MCF 10A (cell line): ENCODE measurements at regions not wholly inside any gene's neighbourhood (a gene's known extent, or its start where the extent isn't known, plus 50 kb on each side); places are given as distances from the start of the nearest gene placed in this dataset.

Experiments used
- BruUV-seq: library from RNA; stranded (reverse); fragments of 400-500 nt; replicated peaks from 2 replicates; lab custom pipeline; 2021; lab: Mats Ljungman, UMichigan
- CTCF ChIA-PET: fragments of 300-600 bp; sonication (Branson Sonifier 250); formaldehyde crosslinking; extraction: SDS; loops from one replicate; lab custom pipeline; 2021; ENCODE audit warnings: antibody characterized with exemption, inconsistent platforms; lab: Yijun Ruan, JAX
- POLR2A ChIA-PET: fragments of 300-600, 350-650 bp; sonication (Branson Sonifier 250); formaldehyde crosslinking; extraction: SDS; loops from one replicate; lab custom pipeline; 2020; ENCODE audit warnings: antibody characterized with exemption, inconsistent platforms; lab: Yijun Ruan, JAX
- DNase-seq: peaks from one replicate; pipeline ENCODE4 v3.0.0-alpha.2; 2018; ENCODE audit not compliant: unreplicated experiment
- H3K27ac Mint-ChIP-seq: one replicate; pipeline ENCODE4 v1.8.0; 2022; ENCODE audit warnings: mild to moderate bottlenecking, low read depth, mixed read lengths; ENCODE audit not compliant: unreplicated experiment
- H3K27me3 Mint-ChIP-seq: one replicate; pipeline ENCODE4 v1.8.0; 2022; ENCODE audit warnings: mixed read lengths; ENCODE audit not compliant: insufficient read depth, unreplicated experiment
- H3K36me3 Mint-ChIP-seq: one replicate; pipeline ENCODE4 v1.8.0; 2022; ENCODE audit warnings: mild to moderate bottlenecking, moderate library complexity, mixed read lengths; ENCODE audit not compliant: insufficient read depth, unreplicated experiment
- H3K4me1 Mint-ChIP-seq: one replicate; pipeline ENCODE4 v1.8.0; 2022; ENCODE audit warnings: mixed read lengths; ENCODE audit not compliant: insufficient read depth, unreplicated experiment
- H3K4me3 Mint-ChIP-seq: one replicate; pipeline ENCODE4 v1.8.0; 2022; ENCODE audit warnings: mild to moderate bottlenecking, moderate library complexity, mixed read lengths; ENCODE audit not compliant: unreplicated experiment
- H3K9me3 Mint-ChIP-seq: one replicate; pipeline ENCODE4 v1.8.0; 2022; ENCODE audit warnings: mixed read lengths; ENCODE audit not compliant: unreplicated experiment
- intact Hi-C: fragments of 100-400 bp; cut with micrococcal nuclease; formaldehyde crosslinking; loops from 2 replicates; pipeline ENCODE4 v1.14.1; 2022
- TF ChIP-seq, protein P1 (sequence below): fragments of 200-600 bp; IDR thresholded peaks from one replicate; pipeline ENCODE4 v1.8.0; 2022; ENCODE audit warnings: antibody characterized with exemption, mild to moderate bottlenecking; ENCODE audit not compliant: unreplicated experiment

DNA sequence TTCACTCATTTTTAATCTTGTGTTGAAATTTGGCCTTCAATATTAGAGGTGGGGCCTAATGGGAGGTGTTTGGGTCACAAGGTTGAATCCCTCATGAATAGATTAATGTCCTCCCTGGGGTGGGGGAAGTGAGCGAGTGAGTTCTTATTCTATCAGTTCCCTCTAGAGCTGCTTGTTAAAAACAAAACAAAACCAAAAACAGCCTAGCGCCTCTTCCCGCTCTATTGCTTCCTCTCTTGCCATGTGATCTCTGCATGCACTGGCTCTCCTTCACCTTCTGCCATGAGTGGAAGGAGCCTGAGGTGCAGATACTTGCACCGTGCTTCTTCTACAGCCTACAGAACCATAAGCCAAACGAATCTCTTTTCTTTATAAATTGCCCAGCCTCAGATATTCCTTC lies 89.6 kb upstream of the SLC35F1 start:
- ChIA-PET POLR2A (no interaction called here), CTCF (interaction anchor here (1.2 kb wide), 1 partner anchor 11 kb away, joined by 5 read pairs; no protein-coding TSS in a partner anchor)
- no peaks in the 10 kb centered on the region for H3K36me3 Mint-ChIP-seq
- no peaks in the 10 kb centered on the region for H3K4me1 Mint-ChIP-seq
- TF ChIP-seq, protein P1, sequence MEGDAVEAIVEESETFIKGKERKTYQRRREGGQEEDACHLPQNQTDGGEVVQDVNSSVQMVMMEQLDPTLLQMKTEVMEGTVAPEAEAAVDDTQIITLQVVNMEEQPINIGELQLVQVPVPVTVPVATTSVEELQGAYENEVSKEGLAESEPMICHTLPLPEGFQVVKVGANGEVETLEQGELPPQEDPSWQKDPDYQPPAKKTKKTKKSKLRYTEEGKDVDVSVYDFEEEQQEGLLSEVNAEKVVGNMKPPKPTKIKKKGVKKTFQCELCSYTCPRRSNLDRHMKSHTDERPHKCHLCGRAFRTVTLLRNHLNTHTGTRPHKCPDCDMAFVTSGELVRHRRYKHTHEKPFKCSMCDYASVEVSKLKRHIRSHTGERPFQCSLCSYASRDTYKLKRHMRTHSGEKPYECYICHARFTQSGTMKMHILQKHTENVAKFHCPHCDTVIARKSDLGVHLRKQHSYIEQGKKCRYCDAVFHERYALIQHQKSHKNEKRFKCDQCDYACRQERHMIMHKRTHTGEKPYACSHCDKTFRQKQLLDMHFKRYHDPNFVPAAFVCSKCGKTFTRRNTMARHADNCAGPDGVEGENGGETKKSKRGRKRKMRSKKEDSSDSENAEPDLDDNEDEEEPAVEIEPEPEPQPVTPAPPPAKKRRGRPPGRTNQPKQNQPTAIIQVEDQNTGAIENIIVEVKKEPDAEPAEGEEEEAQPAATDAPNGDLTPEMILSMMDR = no peak
- intact Hi-C loops = no loop called here
- peaks cover 23% of the 10 kb centered on the region for H3K27me3 Mint-ChIP-seq
- H3K4me3 Mint-ChIP-seq = no peak overlapping the region
- H3K9me3 Mint-ChIP-seq = peaks cover 16% of the 10 kb centered on the region
- no TSS peak for BruUV-seq
- H3K27ac Mint-ChIP-seq = no peak overlapping the region
- DNase-seq = no peak

DNA sequence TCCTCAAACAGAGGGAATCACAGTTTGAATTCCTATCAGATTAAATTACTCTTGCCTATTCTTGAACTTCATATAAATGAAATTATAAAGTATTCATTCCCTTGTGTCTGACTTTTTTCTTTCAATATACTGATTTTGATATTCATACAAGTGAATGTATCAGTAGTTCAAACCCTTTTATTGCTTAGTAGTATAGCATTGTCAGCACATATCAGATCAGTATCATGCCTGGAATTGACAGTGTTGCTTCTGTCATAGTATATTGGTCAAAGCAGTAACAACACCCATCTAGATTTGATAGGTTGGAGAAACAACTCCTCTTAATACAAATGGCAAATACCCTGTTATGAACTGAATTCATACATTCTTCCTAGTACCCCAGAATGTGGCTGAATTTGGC lies 89.1 kb upstream of the SLC35F1 start:
- intact Hi-C loops = no loop called here
- no peak for DNase-seq
- Mint-ChIP-seq H3K9me3 (peaks cover 16% of the 10 kb centered on the region), H3K4me1 (no peaks in the 10 kb centered on the region), H3K4me3 (no peak overlapping the region), H3K27ac (no peak overlapping the region), H3K27me3 (peaks cover 23% of the 10 kb centered on the region), H3K36me3 (no peaks in the 10 kb centered on the region)
- TF ChIP-seq, protein P1 = no peak
- ChIA-PET CTCF (interaction anchor here (1.2 kb wide), 1 partner anchor 11 kb away, joined by 5 read pairs; no protein-coding TSS in a partner anchor), POLR2A (no interaction called here)
- BruUV-seq = no TSS peak

DNA sequence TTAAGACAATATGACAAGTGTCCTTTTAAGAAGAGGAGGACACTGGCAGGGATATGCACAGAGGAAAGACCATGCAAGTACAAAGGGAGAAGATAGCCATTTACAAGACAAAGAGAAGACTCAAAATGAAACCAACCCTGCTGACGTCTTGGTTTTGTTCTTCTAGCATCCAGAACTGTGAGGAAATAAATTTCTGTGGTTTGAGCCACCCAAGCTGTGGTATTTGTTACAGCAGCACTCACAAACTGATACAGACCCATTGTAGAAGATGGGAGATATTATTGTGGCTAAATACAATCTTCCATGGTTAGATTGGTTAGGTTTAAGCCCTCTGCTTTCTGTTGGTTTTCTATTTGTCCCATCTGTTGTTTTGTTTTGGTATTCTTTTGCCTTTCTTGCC lies 88.6 kb upstream of the SLC35F1 start:
- Mint-ChIP-seq H3K4me3 (no peak overlapping the region), H3K9me3 (peaks cover 16% of the 10 kb centered on the region), H3K27me3 (peaks cover 23% of the 10 kb centered on the region), H3K4me1 (no peaks in the 10 kb centered on the region), H3K36me3 (no peaks in the 10 kb centered on the region), H3K27ac (no peak overlapping the region)
- intact Hi-C loops = no loop called here
- BruUV-seq = no TSS peak
- ChIA-PET POLR2A (no interaction called here), CTCF (no interaction called here)
- TF ChIP-seq, protein P1 = no peak
- DNase-seq = no peak

DNA sequence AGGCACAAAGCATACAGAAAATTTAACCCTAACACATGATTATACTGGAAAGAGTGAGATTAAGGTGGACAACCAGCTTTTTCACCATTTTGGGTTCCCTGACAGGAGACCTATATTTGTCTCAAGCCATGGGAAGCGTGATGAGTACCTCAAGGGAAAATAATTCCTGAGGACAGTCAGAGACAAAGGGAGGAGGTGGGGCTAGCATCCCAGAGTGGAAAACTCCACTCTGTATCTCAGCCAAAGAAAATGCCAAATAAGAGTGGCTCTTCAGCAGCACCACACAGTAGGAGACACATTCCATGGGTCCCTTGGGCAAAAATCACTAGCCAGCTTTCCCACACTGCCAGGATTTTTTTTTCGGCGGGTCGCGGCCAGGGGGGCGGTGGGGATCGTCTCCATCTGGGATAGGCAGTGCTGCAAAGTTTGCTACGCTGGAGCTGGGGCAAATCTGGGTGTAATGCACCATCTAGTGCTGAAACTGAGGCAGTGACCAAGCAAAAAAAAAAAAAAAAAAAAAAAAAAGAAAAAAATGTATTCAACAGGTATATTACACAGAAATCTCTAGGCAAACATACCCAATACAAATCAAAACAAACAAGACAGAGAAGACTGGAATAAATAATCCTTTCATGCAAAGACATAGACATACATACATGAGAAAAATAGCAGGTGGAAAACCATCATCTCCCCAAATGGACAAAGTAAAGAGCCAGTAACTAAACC lies 77.3 kb upstream of the SLC35F1 start:
- TF ChIP-seq, protein P1 = peak; percentile 52
- intact Hi-C loops = loop anchor here (2.0 to 5.0 kb wide), 5 partner anchors 227 to 857 kb away; partner anchors contain the start of gene GOPC
- Mint-ChIP-seq H3K27ac (no peak overlapping the region), H3K36me3 (no peaks in the 10 kb centered on the region), H3K9me3 (no peaks in the 10 kb centered on the region), H3K4me1 (peaks cover 4% of the 10 kb centered on the region), H3K4me3 (peak overlapping the region; percentile 37), H3K27me3 (peaks cover 90% of the 10 kb centered on the region)
- CTCF ChIA-PET = interaction anchor here (0.5 to 3.4 kb wide), 31 partner anchors 9 to 1090 kb away, joined by 3 to 20 read pairs (median 3); no protein-coding TSS in a partner anchor
- POLR2A ChIA-PET = no interaction called here
- DNase-seq = peak; percentile 59
- BruUV-seq = no TSS peak
